K562 (cell line): ENCODE measurements at regions not wholly inside any gene's neighbourhood (a gene's known extent, or its start where the extent isn't known, plus 50 kb on each side); places are given as distances from the start of the nearest gene placed in this dataset.

ENCODE experiments used
- ATAC-seq: fragments of 200-7000 bp; cut with Tn5 transposase; 3 replicates; pipeline ENCODE4 v1.9.1; 2020; ENCODE audit warnings: moderate library complexity
- BruUV-seq: library from RNA; stranded (reverse); fragments of 400-500 nt; replicated peaks from 2 replicates; lab custom pipeline; 2021; lab: Mats Ljungman, UMichigan
- CTCF ChIA-PET: fragments of 300-600 bp; formaldehyde crosslinking; extraction: SDS; loops from one replicate; lab custom pipeline; 2021; ENCODE audit warnings: low intra/inter-chr PET ratio; lab: Yijun Ruan, JAX
- POLR2A ChIA-PET: fragments of 300-600, 350-650 bp; sonication (Branson Sonifier 250); formaldehyde crosslinking; extraction: SDS; loops from one replicate; lab custom pipeline; 2021; ENCODE audit warnings: antibody characterized with exemption, inconsistent platforms; lab: Yijun Ruan, JAX
- DNase-seq, 4 experiments: peaks; one replicate each; pipeline versions ENCODE4 v3.0.0 to v3.0.0-alpha.2; 2011 to 2018; ENCODE audit warnings: low spot score in 3 of 4, mixed read lengths in 3 of 4; ENCODE audit errors: extremely low read depth in 1 of 4
- FAIRE-seq: peaks from 2 replicates; lab custom pipeline; 2011; peaks lifted over from hg19 to GRCh38; lab: Jason Lieb, UNC
- H2AFZ ChIP-seq: 2 replicates; pipeline ENCODE4 v1.6.0; 2011; ENCODE audit warnings: low read depth, low read length, control low read depth, inconsistent platforms
- H3K27ac ChIP-seq: fragments of 200-600 bp; 3 replicates; pipeline ENCODE4 v1.8.0; 2011; ENCODE audit warnings: low read depth, mild to moderate bottlenecking, control low read depth, inconsistent platforms, low read length, moderate library complexity, mixed read lengths; ENCODE audit errors: extremely low read depth
- H3K27me3 ChIP-seq, 2 experiments: fragments of 300-600 bp in 1 of 2; 2 replicates in 1 of 2; 3 replicates in 1 of 2; pipeline versions ENCODE4 v1.6.0 to v1.8.0; 2011; ENCODE audit warnings: inconsistent platforms in 2 of 2, low read length in 2 of 2, mild to moderate bottlenecking in 1 of 2, mixed read lengths in 1 of 2, moderate library complexity in 1 of 2; ENCODE audit not compliant: control insufficient read depth in 2 of 2, insufficient read depth in 2 of 2
- H3K36me3 ChIP-seq: fragments of 300-600 bp; 3 replicates; pipeline ENCODE4 v1.8.0; 2011; ENCODE audit warnings: mild to moderate bottlenecking, low read length, inconsistent platforms; ENCODE audit not compliant: control insufficient read depth, insufficient read depth
- H3K4me1 ChIP-seq, 2 experiments: fragments of 200-600 bp in 1 of 2; replicated peaks in 1 of 2; 2 replicates in 1 of 2; 3 replicates in 1 of 2; pipeline versions ENCODE4 v1.5.1 to v1.8.0; 2011; ENCODE audit warnings: inconsistent platforms in 2 of 2, low read length in 2 of 2, mild to moderate bottlenecking in 1 of 2, mixed read lengths in 1 of 2, moderate library complexity in 1 of 2; ENCODE audit not compliant: control insufficient read depth in 2 of 2, insufficient read depth in 2 of 2
- H3K4me2 ChIP-seq: 2 replicates; pipeline ENCODE4 v1.6.1; 2011; ENCODE audit warnings: low read length, control low read depth, inconsistent platforms, mixed read lengths; ENCODE audit not compliant: insufficient read depth
- H3K4me3 ChIP-seq: fragments of 200-600 bp; sonication (generic), shearing (Covaris generic); 2 replicates; pipeline ENCODE4 v1.5.1; 2016; ENCODE audit warnings: control low read depth, inconsistent platforms
- H3K79me2 ChIP-seq: fragments of 200-600 bp; 3 replicates; pipeline ENCODE4 v1.8.0; 2011; ENCODE audit warnings: low read length, inconsistent platforms; ENCODE audit not compliant: control insufficient read depth, insufficient read depth
- H3K9ac ChIP-seq, 2 experiments: 2 replicates each; pipeline versions ENCODE4 v1.6.0 to v1.6.1; 2011; ENCODE audit warnings: low read depth in 2 of 2, low read length in 2 of 2, control low read depth in 1 of 2, inconsistent platforms in 1 of 2, mild to moderate bottlenecking in 1 of 2, mixed read lengths in 1 of 2; ENCODE audit not compliant: insufficient read depth in 1 of 2
- H3K9me1 ChIP-seq: one replicate; pipeline ENCODE4 v1.6.0; 2011; ENCODE audit warnings: inconsistent platforms, mild to moderate bottlenecking, low read length, moderate library complexity; ENCODE audit not compliant: control insufficient read depth, insufficient read depth
- H3K9me3 ChIP-seq: replicated peaks from 2 replicates; pipeline ENCODE4 v1.5.1; 2011; ENCODE audit warnings: low read depth, low read length, inconsistent platforms; ENCODE audit not compliant: control insufficient read depth, insufficient read depth
- H4K20me1 ChIP-seq: replicated peaks from 2 replicates; pipeline ENCODE4 v1.6.1; 2011; ENCODE audit warnings: low read length, inconsistent platforms, mixed read lengths; ENCODE audit not compliant: control insufficient read depth, insufficient read depth
- ASH1L ChIP-seq: fragments of 450-650 bp; IDR thresholded peaks from 2 replicates; pipeline ENCODE4 v1.6.1; 2018; ENCODE audit warnings: borderline replicate concordance, mild to moderate bottlenecking, low read depth; ENCODE audit not compliant: partially characterized antibody
- CHAMP1 ChIP-seq: fragments of 450-650 bp; IDR thresholded peaks from 2 replicates; pipeline ENCODE4 v1.6.1; 2016; ENCODE audit warnings: mild to moderate bottlenecking
- SP2 ChIP-seq: IDR thresholded peaks from 2 replicates; pipeline ENCODE4 v1.6.1; 2011; ENCODE audit warnings: mild to moderate bottlenecking, low read depth, low read length, moderate library complexity; ENCODE audit not compliant: poor library complexity, severe bottlenecking; ENCODE audit errors: extremely low read depth
- ZNF347 ChIP-seq: fragments of 450-650 bp; formaldehyde crosslinking; IDR thresholded peaks from 2 replicates; pipeline ENCODE4 v1.4.0; 2020; ENCODE audit warnings: low read depth, mild to moderate bottlenecking, moderate library complexity
- ZNF584 ChIP-seq: fragments of 200-800 bp; sonication (Bioruptor generic); IDR thresholded peaks from 2 replicates; pipeline ENCODE4 v1.6.1; 2016; ENCODE audit warnings: low read depth, mild to moderate bottlenecking, missing genetic modification characterization, missing compliant biosample characterization
- WGBS: fragments of 100-300 bp; shearing (Covaris generic); methylation state at CpG from one replicate; pipeline ENCODE4 v1.1.6; 2016; ENCODE audit warnings: low coverage, mixed read lengths; ENCODE audit not compliant: insufficient coverage; ENCODE audit errors: missing lambda C conversion rate; 5-methylcytosine and 5-hydroxymethylcytosine counted together
- in situ Hi-C: fragments of 300-500 bp; cut with MboI; formaldehyde crosslinking; loops from 4 replicates; pipeline ENCODE4 v1.15.0; 2018; ENCODE audit warnings: inconsistent platforms, mixed read lengths
- intact Hi-C: fragments of 100-400 bp; cut with micrococcal nuclease; formaldehyde crosslinking; loops from 2 replicates; pipeline ENCODE4 v1.14.2; 2022

- TF ChIP-seq CHAMP1 = no peak
- no peak for TF ChIP-seq ZNF584 (CRISPR knock-in tag)
- TF ChIP-seq SP2 = no peak
- TF ChIP-seq ZNF347 = no peak
- TF ChIP-seq, all 486 proteins: peak for 0
Observed at GRCh38 chr9:25889661-25890060, 211.4 kb upstream of the TUSC1 start (continued).

DNA sequence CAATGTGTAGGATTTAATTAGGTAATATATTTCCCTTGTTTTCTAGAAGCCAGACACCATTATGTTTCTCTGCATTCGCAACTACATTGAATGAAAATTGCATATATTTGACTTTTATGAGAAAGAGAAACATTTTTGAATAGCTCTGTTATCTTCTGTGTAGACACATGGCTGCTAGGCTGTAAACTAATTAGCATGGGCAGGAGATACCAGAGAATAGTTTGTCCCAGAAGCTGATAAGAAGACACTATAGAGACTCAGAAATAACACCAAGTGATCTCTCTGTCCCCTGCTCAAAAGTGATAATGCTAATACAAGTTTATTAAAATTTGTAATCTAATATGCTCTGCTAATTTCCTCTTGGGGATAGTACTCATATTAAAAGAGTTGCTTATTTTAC is 198.0 kb upstream of the TUSC1 start:
- ATAC-seq = no peak
- no peak overlapping the region for H3K9ac ChIP-seq
- intact Hi-C loops = no loop called here
- no peak overlapping the region for H3K4me2 ChIP-seq
- no peaks in the 10 kb centered on the region for H4K20me1 ChIP-seq
- no peaks in the 10 kb centered on the region for H3K9me3 ChIP-seq
- H3K27ac ChIP-seq = no peak overlapping the region
- no peak for FAIRE-seq
- no peaks in the 10 kb centered on the region for H3K79me2 ChIP-seq
- BruUV-seq = no TSS peak
- ChIA-PET CTCF (no interaction called here), POLR2A (no interaction called here)
- no peaks in the 10 kb centered on the region for H3K36me3 ChIP-seq
- H3K9me1 ChIP-seq = no peaks in the 10 kb centered on the region
- no CpG with 5 or more reads among the region's 1 CpG for WGBS
- H3K4me3 ChIP-seq = no peak overlapping the region
- no peak for DNase-seq
- no peaks in the 10 kb centered on the region for H3K4me1 ChIP-seq
- H2AFZ ChIP-seq = no peak overlapping the region
- H3K27me3 ChIP-seq = no peaks in the 10 kb centered on the region
- in situ Hi-C loops = no loop called here
- no peak for TF ChIP-seq ASH1L
